Neural cell (in vitro differentiated cells): ENCODE measurements at regions not wholly inside any gene's neighbourhood (a gene's known extent, or its start where the extent isn't known, plus 50 kb on each side); places are given as distances from the start of the nearest gene placed in this dataset.

Experiments used
- H2AFZ ChIP-seq: fragments of 200-600, 300-800 bp; sonication (generic), shearing (Covaris generic); 2 replicates; pipeline ENCODE4 v1.6.0; 2014; ENCODE audit warnings: low read depth, mild to moderate bottlenecking, antibody characterized with exemption, low read length, moderate library complexity
- H3F3A ChIP-seq: fragments of 200-600 bp; shearing (Covaris generic); 2 replicates; pipeline ENCODE4 v1.6.1; 2016; ENCODE audit warnings: mild to moderate bottlenecking, moderate library complexity, mixed read lengths, antibody characterized with exemption, low read length; ENCODE audit not compliant: insufficient read depth, poor library complexity, severe bottlenecking
- H3K27ac ChIP-seq: fragments of 200-600, 300-800 bp; sonication (generic), shearing (Covaris generic); 2 replicates; pipeline ENCODE4 v1.5.1; 2014; ENCODE audit warnings: mild to moderate bottlenecking, low read length, moderate library complexity
- H3K27me3 ChIP-seq: fragments of 300-800, 200-600 bp; sonication (generic), shearing (Covaris generic); 2 replicates; pipeline ENCODE4 v1.6.0; 2014; ENCODE audit warnings: mild to moderate bottlenecking, low read depth, low read length, moderate library complexity; ENCODE audit not compliant: insufficient read depth
- H3K36me3 ChIP-seq: fragments of 300-800, 200-600 bp; sonication (generic), shearing (Covaris generic); 2 replicates; pipeline ENCODE4 v1.5.1; 2014; ENCODE audit warnings: mild to moderate bottlenecking, antibody characterized with exemption, low read length, moderate library complexity; ENCODE audit not compliant: insufficient read depth
- H3K4me2 ChIP-seq: fragments of 300-800, 200-600 bp; sonication (generic), shearing (Covaris generic); 2 replicates; pipeline ENCODE4 v1.6.0; 2014; ENCODE audit warnings: mild to moderate bottlenecking, low read length
- H3K4me3 ChIP-seq: fragments of 300-800, 200-600 bp; sonication (generic), shearing (Covaris generic); 2 replicates; pipeline ENCODE4 v1.5.1; 2014; ENCODE audit warnings: mild to moderate bottlenecking, low read length, moderate library complexity
- H3K79me2 ChIP-seq: fragments of 200-600 bp; shearing (Covaris generic); replicated peaks from 2 replicates; pipeline ENCODE4 v1.6.0; 2014; ENCODE audit warnings: mild to moderate bottlenecking, low read length, moderate library complexity; ENCODE audit not compliant: insufficient read depth
- H3K9ac ChIP-seq: fragments of 300-800, 200-600 bp; sonication (generic), shearing (Covaris generic); 2 replicates; pipeline ENCODE4 v1.6.1; 2016; ENCODE audit warnings: mild to moderate bottlenecking, low read length, mixed read lengths
- H3K9me2 ChIP-seq: fragments of 200-600 bp; shearing (Covaris generic); 2 replicates; pipeline ENCODE4 v1.6.1; 2016; ENCODE audit warnings: mild to moderate bottlenecking, low read length, mixed read lengths; ENCODE audit not compliant: insufficient read depth
- H3K9me3 ChIP-seq: fragments of 200-600, 300-800 bp; sonication (generic), shearing (Covaris generic); 2 replicates; pipeline ENCODE4 v1.6.1; 2016; ENCODE audit warnings: mild to moderate bottlenecking, mixed run types, low read length, moderate library complexity, mixed read lengths
- H4K20me1 ChIP-seq: fragments of 200-600 bp; shearing (Covaris generic); 2 replicates; pipeline ENCODE4 v1.6.1; 2016; ENCODE audit warnings: mild to moderate bottlenecking, mixed run types; ENCODE audit not compliant: insufficient read depth
- CTCF ChIP-seq: fragments of 450-650 bp; IDR thresholded peaks from 2 replicates; pipeline ENCODE4 v1.5.1; 2014; ENCODE audit warnings: antibody characterized with exemption, mild to moderate bottlenecking, moderate library complexity; ENCODE audit not compliant: poor library complexity, severe bottlenecking
- EP300 ChIP-seq: fragments of 450-650 bp; conservative IDR thresholded peaks from 2 replicates; pipeline ENCODE4 v1.6.1; 2014; ENCODE audit warnings: antibody characterized with exemption, mild to moderate bottlenecking, moderate library complexity; ENCODE audit not compliant: poor library complexity, severe bottlenecking
- EZH2 ChIP-seq: fragments of 200-600, 300-800 bp; shearing (Covaris generic), sonication (generic); IDR thresholded peaks from 2 replicates; pipeline ENCODE4 v1.6.1; 2014; ENCODE audit warnings: antibody characterized with exemption, low read length, borderline replicate concordance, mild to moderate bottlenecking; ENCODE audit not compliant: insufficient read depth, poor library complexity, severe bottlenecking
- MXI1 ChIP-seq: fragments of 450-650 bp; conservative IDR thresholded peaks from 2 replicates; pipeline ENCODE4 v1.6.1; 2014; ENCODE audit warnings: antibody characterized with exemption, mild to moderate bottlenecking; ENCODE audit not compliant: poor library complexity, severe bottlenecking
- POLR2AphosphoS5 ChIP-seq: IDR thresholded peaks from 2 replicates; pipeline ENCODE4 v1.6.1; 2012
- RAD21 ChIP-seq: fragments of 450-650 bp; conservative IDR thresholded peaks from 2 replicates; pipeline ENCODE4 v1.6.1; 2014; ENCODE audit warnings: antibody characterized with exemption, mild to moderate bottlenecking, moderate library complexity
- REST ChIP-seq: IDR thresholded peaks from 2 replicates; pipeline ENCODE4 v1.6.1; 2012; ENCODE audit warnings: borderline replicate concordance
- SMC3 ChIP-seq: fragments of 450-650 bp; conservative IDR thresholded peaks from 2 replicates; pipeline ENCODE4 v1.6.1; 2014; ENCODE audit warnings: antibody characterized with exemption, mild to moderate bottlenecking, moderate library complexity; ENCODE audit not compliant: poor library complexity
- TAF1 ChIP-seq: IDR thresholded peaks from 2 replicates; pipeline ENCODE4 v1.6.1; 2012; ENCODE audit warnings: low read depth

GRCh38 chr4:85368240-85368639 is 106.7 kb upstream of the ARHGAP24 start:
- no peak overlapping the region for H3K4me3 ChIP-seq
- no peaks in the 10 kb centered on the region for H3K36me3 ChIP-seq
- no peaks in the 10 kb centered on the region for H3K9me3 ChIP-seq
- H3K27ac ChIP-seq, result no peak overlapping the region
- H3K4me2 ChIP-seq, result no peak overlapping the region
- TF ChIP-seq CTCF (no peak), SMC3 (no peak), TAF1 (no peak), POLR2AphosphoS5 (no peak)
- H3K9ac ChIP-seq, result no peak overlapping the region
- no peaks in the 10 kb centered on the region for H3K79me2 ChIP-seq
- H3K9me2 ChIP-seq, result no peaks in the 10 kb centered on the region
- no peaks in the 10 kb centered on the region for H3F3A ChIP-seq
- H2AFZ ChIP-seq, result no peak overlapping the region
- no peaks in the 10 kb centered on the region for H3K27me3 ChIP-seq
- no peaks in the 10 kb centered on the region for H4K20me1 ChIP-seq

GRCh38 chr4:85368932-85369331 is 106.0 kb upstream of the ARHGAP24 start:
- no peak overlapping the region for H2AFZ ChIP-seq
- no peaks in the 10 kb centered on the region for H3K9me2 ChIP-seq
- H3K4me3 ChIP-seq, result no peak overlapping the region
- H3K9me3 ChIP-seq, result no peaks in the 10 kb centered on the region
- no peaks in the 10 kb centered on the region for H3K36me3 ChIP-seq
- no peaks in the 10 kb centered on the region for H3K27me3 ChIP-seq
- no peak overlapping the region for H3K9ac ChIP-seq
- no peak overlapping the region for H3K27ac ChIP-seq
- H3K4me2 ChIP-seq, result no peak overlapping the region
- TF ChIP-seq POLR2AphosphoS5, result no peak
- TF ChIP-seq TAF1, result no peak
- peak; percentile 16 for TF ChIP-seq EP300
- no peaks in the 10 kb centered on the region for H3K79me2 ChIP-seq
- H3F3A ChIP-seq, result no peaks in the 10 kb centered on the region
- H4K20me1 ChIP-seq, result no peaks in the 10 kb centered on the region

- TF ChIP-seq POLR2AphosphoS5 (no peak), SMC3 (no peak), RAD21 (no peak), EP300 (no peak), REST (no peak), TAF1 (no peak), CTCF (no peak), MXI1 (no peak), EZH2 (no peak)
- no peak overlapping the region for H2AFZ ChIP-seq
- no peaks in the 10 kb centered on the region for H3K79me2 ChIP-seq
- H3K9me3 ChIP-seq, result no peaks in the 10 kb centered on the region
- no peaks in the 10 kb centered on the region for H3K27me3 ChIP-seq
- H3K27ac ChIP-seq, result no peak overlapping the region
- no peaks in the 10 kb centered on the region for H4K20me1 ChIP-seq
- H3K36me3 ChIP-seq, result no peaks in the 10 kb centered on the region
- H3K4me3 ChIP-seq, result no peak overlapping the region
- no peak overlapping the region for H3K4me2 ChIP-seq
- H3K9ac ChIP-seq, result no peak overlapping the region
- H3K9me2 ChIP-seq, result no peaks in the 10 kb centered on the region
- H3F3A ChIP-seq, result no peaks in the 10 kb centered on the region
These were observed 105.1 kb upstream of the ARHGAP24 start for GRCh38 chr4:85369703-85370380.
